Skeletal muscle satellite cell (primary cell): ENCODE measurements at regions not wholly inside any gene's neighbourhood (a gene's known extent, or its start where the extent isn't known, plus 50 kb on each side); places are given as distances from the start of the nearest gene placed in this dataset.

Experiments used
- H3K27me3 ChIP-seq: 2 replicates; pipeline ENCODE4 v1.7.0; 2013; ENCODE audit warnings: low read length; ENCODE audit not compliant: control insufficient read depth, insufficient read depth
- H3K36me3 ChIP-seq: 2 replicates; pipeline ENCODE4 v1.7.0; 2013; ENCODE audit warnings: mild to moderate bottlenecking, control low read depth, low read length; ENCODE audit not compliant: insufficient read depth
- H3K4me1 ChIP-seq: 2 replicates; pipeline ENCODE4 v1.7.0; 2013; ENCODE audit warnings: low read length; ENCODE audit not compliant: control insufficient read depth, insufficient read depth
- H3K4me2 ChIP-seq: 2 replicates; pipeline ENCODE4 v1.7.0; 2013; ENCODE audit warnings: mild to moderate bottlenecking, low read length
- H3K4me3 ChIP-seq: 2 replicates; pipeline ENCODE4 v1.7.0; 2013; ENCODE audit warnings: low read length
- H3K9ac ChIP-seq: 2 replicates; pipeline ENCODE4 v1.7.0; 2013; ENCODE audit warnings: mild to moderate bottlenecking, low read depth, low read length, moderate library complexity
- H3K9me3 ChIP-seq: replicated peaks from 2 replicates; pipeline ENCODE4 v1.7.0; 2013; ENCODE audit warnings: mild to moderate bottlenecking, control low read depth, low read length

GRCh38 chr3:102571720-102572384 is 137.0 kb downstream of the ZPLD1 start:
- no peak overlapping the region for H3K4me2 ChIP-seq
- no peaks in the 10 kb centered on the region for H3K27me3 ChIP-seq
- no peak overlapping the region for H3K9ac ChIP-seq
- no peak overlapping the region for H3K4me3 ChIP-seq
- no peaks in the 10 kb centered on the region for H3K9me3 ChIP-seq
- no peaks in the 10 kb centered on the region for H3K4me1 ChIP-seq
- no peaks in the 10 kb centered on the region for H3K36me3 ChIP-seq

- H3K4me1 ChIP-seq: no peaks in the 10 kb centered on the region
- no peaks in the 10 kb centered on the region for H3K9me3 ChIP-seq
- H3K27me3 ChIP-seq: no peaks in the 10 kb centered on the region
- no peak overlapping the region for H3K4me3 ChIP-seq
- H3K4me2 ChIP-seq: no peak overlapping the region
- H3K36me3 ChIP-seq: no peaks in the 10 kb centered on the region
- H3K9ac ChIP-seq: no peak overlapping the region
These were observed 138.7 kb downstream of the ZPLD1 start for GRCh38 chr3:102573483-102574028.

- Histone ChIP-seq H3K9me3 (no peaks in the 10 kb centered on the region), H3K36me3 (no peaks in the 10 kb centered on the region), H3K4me1 (no peaks in the 10 kb centered on the region), H3K27me3 (no peaks in the 10 kb centered on the region), H3K4me2 (no peak overlapping the region), H3K9ac (no peak overlapping the region), H3K4me3 (no peak overlapping the region)
These were observed 139.5 kb downstream of the ZPLD1 start for GRCh38 chr3:102574355-102574754.

- Histone ChIP-seq H3K4me2 (no peak overlapping the region), H3K4me3 (no peak overlapping the region), H3K36me3 (no peaks in the 10 kb centered on the region), H3K9ac (no peak overlapping the region), H3K27me3 (no peaks in the 10 kb centered on the region), H3K4me1 (no peaks in the 10 kb centered on the region), H3K9me3 (no peaks in the 10 kb centered on the region)
These were observed 141.8 kb downstream of the ZPLD1 start for GRCh38 chr3:102576651-102577050.

GRCh38 chr3:102577082-102577789 is 142.4 kb downstream of the ZPLD1 start:
- Histone ChIP-seq H3K9me3 (no peaks in the 10 kb centered on the region), H3K27me3 (no peaks in the 10 kb centered on the region), H3K4me2 (no peak overlapping the region), H3K9ac (no peak overlapping the region), H3K4me3 (no peak overlapping the region), H3K4me1 (no peaks in the 10 kb centered on the region), H3K36me3 (no peaks in the 10 kb centered on the region)

GRCh38 chr3:102580760-102581159 is 145.9 kb downstream of the ZPLD1 start:
- Histone ChIP-seq H3K9me3 (no peaks in the 10 kb centered on the region), H3K9ac (no peak overlapping the region), H3K27me3 (no peaks in the 10 kb centered on the region), H3K4me3 (no peak overlapping the region), H3K4me1 (no peaks in the 10 kb centered on the region), H3K36me3 (no peaks in the 10 kb centered on the region), H3K4me2 (no peak overlapping the region)

- H3K9ac ChIP-seq: no peak overlapping the region
- no peak overlapping the region for H3K4me3 ChIP-seq
- no peaks in the 10 kb centered on the region for H3K4me1 ChIP-seq
- peaks cover 8% of the 10 kb centered on the region for H3K27me3 ChIP-seq
- H3K36me3 ChIP-seq: no peaks in the 10 kb centered on the region
- no peaks in the 10 kb centered on the region for H3K9me3 ChIP-seq
- no peak overlapping the region for H3K4me2 ChIP-seq
These were observed 151.7 kb downstream of the ZPLD1 start for GRCh38 chr3:102586485-102586884.

GRCh38 chr3:102593812-102594602 is 159.2 kb downstream of the ZPLD1 start:
- Histone ChIP-seq H3K4me2 (no peak overlapping the region), H3K36me3 (no peaks in the 10 kb centered on the region), H3K9me3 (no peaks in the 10 kb centered on the region), H3K27me3 (peaks cover 10% of the 10 kb centered on the region), H3K9ac (no peak overlapping the region), H3K4me3 (no peak overlapping the region), H3K4me1 (no peaks in the 10 kb centered on the region)

- Histone ChIP-seq H3K36me3 (no peaks in the 10 kb centered on the region), H3K27me3 (peaks cover 7% of the 10 kb centered on the region), H3K4me2 (no peak overlapping the region), H3K9ac (no peak overlapping the region), H3K4me3 (no peak overlapping the region), H3K9me3 (no peaks in the 10 kb centered on the region), H3K4me1 (no peaks in the 10 kb centered on the region)
These were observed 160.2 kb downstream of the ZPLD1 start for GRCh38 chr3:102595057-102595456.

- H3K27me3 ChIP-seq: peaks cover 13% of the 10 kb centered on the region
- H3K36me3 ChIP-seq: no peaks in the 10 kb centered on the region
- no peaks in the 10 kb centered on the region for H3K9me3 ChIP-seq
- no peak overlapping the region for H3K4me2 ChIP-seq
- no peak overlapping the region for H3K9ac ChIP-seq
- no peak overlapping the region for H3K4me3 ChIP-seq
- no peaks in the 10 kb centered on the region for H3K4me1 ChIP-seq
These were observed 165.2 kb downstream of the ZPLD1 start for GRCh38 chr3:102599819-102600576.

GRCh38 chr3:102605153-102605552 is 170.3 kb downstream of the ZPLD1 start:
- Histone ChIP-seq H3K27me3 (peaks cover 28% of the 10 kb centered on the region), H3K4me3 (no peak overlapping the region), H3K4me2 (no peak overlapping the region), H3K9me3 (no peaks in the 10 kb centered on the region), H3K4me1 (no peaks in the 10 kb centered on the region), H3K9ac (no peak overlapping the region), H3K36me3 (no peaks in the 10 kb centered on the region)
